Hematopoietic multipotent progenitor cell treated with erythropoietin and hydrocortisone succinate and interleukin-3 and kit ligand, for 15 days (in vitro differentiated cells): ENCODE measurements at regions not wholly inside any gene's neighbourhood (a gene's known extent, or its start where the extent isn't known, plus 50 kb on each side); places are given as distances from the start of the nearest gene placed in this dataset.
"Not testable (repeated sequence)": the region's sequence is repeated elsewhere in the genome, so short reads cannot be mapped to it uniquely, and the experiment has no call there.

Experiments
- DNase-seq: peaks from one replicate; pipeline ENCODE4 v3.0.0-alpha.2; 2015; ENCODE audit warnings: low spot score

DNA sequence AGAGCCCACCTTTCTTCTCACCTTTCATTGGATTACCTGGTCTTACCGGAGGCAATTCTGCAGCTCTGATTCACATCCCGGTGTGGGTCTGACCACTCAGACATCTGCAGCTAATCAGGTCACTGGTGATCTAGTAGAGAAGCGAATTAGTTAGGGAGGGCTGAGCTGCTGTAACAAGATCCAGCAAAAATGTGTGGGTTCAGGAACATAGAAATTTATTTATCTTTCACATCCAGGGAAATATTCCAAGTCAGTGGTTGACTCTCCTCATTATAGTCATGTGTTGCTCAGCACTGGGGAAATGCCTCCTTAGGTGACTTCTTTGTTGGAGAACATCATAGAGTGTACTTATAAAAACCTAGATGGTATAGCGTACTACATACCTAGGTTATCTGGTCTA lies 218.7 kb upstream of the PELI2 start:
- DNase-seq, result no peak

DNA sequence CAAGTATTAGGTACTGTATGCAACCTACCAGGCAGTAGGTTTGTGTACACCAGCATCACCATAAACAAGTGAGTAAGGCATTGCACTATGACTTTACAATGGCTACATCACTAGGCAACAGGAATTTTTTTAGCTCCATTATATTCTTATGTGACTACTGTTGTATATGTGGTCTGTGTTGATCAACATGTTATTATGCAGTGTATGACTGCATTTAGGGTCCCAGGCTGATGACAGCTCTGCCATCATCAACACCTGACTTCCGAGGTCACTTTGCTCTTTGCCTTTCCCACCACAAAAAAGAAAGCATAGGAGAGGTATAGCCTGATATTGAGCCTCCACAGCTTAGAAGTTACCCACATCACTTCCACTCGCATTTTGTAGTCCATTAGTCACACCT lies 217.5 kb upstream of the PELI2 start:
- DNase-seq, result no peak

DNA sequence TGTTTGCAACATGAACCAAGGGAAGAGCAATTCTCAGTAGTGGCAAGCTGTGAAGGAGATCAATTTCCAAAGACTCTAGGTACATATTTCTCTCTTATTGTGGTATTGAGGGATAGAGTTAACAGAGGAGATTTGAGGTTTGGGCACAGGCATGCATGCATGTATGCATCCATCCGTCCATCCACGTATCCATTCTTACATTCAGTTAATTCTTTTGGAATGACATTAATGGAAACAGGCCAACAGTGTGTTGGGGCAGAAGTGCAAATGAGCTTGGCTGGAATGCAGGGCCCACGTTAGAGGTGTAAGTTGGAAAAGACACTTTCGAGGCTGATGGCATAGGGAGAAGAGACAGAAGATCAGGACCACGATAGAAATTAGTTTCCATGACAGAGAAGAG lies 216.9 kb upstream of the PELI2 start:
- no peak for DNase-seq

DNA sequence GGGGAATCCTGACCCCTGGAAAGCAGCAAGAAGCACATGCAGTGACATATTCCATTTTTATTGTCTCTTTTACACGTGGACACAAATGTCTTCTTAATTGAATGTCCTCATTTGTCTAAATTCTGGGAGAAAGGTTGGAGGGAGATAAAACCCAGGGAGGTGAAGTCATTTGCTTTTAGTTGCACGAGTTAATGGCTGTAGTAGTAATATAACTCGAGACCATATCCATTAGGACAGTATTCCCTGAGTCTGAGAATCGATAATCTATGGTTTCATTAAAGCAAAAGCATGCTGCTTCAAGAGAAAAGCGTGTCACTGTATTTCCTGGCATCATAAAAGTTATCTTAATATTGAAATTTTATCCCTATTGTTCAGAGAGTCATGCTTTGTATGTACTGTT lies 216.0 kb upstream of the PELI2 start:
- DNase-seq, result no peak

DNA sequence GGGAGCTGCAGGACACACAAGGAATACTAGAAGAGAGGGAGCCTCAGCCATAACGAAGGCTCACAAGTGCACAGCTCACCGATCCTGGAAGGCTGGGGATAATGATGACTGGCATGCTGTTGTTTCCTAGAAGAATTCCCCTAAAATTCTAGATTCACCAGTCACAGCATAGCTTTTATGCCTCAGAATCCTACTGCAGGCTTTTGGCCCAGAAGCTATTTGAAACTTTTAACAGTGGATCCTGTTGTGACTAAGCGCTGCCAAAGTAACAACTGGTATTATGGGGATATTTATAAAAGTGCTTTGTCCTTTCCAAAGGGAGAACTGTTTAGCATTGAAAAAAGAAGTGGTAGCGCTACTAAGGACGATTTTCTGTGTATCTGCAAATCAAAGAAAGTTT lies 214.1 kb upstream of the PELI2 start:
- DNase-seq, result no peak

DNA sequence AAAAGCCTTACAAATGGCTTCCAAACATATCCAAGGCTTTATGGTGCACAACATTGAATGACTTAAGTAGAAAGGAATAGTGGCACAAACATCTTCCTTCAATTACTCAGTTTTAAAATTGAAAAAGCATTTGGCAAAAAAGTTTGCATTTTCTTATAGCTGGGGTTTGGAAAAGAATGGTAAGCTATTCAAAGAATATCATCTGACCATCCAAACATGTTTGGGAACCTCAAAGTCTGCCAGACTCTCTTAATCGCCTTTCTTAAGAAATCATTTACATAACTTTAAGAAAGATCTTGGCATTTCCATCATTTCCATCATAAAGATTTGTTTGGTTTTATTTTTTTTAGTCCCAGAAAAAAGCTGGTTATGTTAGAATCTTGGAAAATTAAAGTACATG lies 210.1 kb upstream of the PELI2 start:
- no peak for DNase-seq

DNA sequence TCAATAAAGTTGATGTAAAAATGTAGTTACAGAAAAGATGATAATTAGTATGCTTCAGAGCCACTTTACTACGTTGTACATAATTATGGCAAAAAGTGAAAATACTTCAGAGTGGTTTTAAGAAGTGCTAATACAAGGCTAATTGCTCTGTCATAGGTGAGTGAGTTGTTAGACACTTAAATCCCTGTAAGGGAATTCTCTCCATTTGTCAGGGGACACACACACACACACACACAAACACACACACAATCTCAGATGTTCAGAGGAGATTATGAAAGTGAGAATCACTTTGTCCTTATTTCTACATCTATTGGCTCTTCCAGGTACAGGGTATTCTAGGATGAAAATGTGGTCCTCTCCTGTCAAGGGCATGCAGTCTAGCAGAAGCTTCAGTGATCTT lies 208.3 kb upstream of the PELI2 start:
- DNase-seq, result no peak

DNA sequence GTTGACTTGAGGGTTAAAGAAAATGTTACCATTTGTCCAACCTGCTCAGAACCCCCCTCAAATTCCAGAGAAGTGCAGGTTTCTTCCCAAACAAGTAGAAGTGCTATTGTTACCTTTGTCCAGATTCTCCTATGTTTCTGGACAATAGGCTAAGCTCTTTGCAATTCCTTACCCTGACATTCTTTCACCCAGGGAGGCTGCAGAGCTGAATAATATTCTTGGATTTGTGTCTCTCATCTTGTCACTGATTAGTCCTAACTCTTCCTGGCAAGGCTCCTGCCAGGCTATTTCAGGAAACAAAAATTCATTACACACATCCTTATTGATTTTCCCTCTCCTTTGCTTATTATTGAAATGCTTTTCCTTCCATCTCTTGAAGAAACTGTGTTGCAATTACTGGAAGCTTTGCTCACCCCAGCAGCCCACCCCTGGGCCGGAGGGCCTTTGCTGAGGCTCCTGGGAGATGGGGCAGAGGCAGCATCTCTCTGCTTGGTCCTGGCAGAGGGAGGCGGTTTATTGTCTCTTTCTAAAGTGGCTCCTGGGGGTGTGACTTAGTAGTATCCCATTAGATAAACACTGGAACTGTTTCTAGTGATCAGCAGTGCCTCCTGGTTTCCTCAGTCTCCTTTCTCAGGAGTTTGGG lies 207.5 kb upstream of the PELI2 start:
- no peak for DNase-seq

DNA sequence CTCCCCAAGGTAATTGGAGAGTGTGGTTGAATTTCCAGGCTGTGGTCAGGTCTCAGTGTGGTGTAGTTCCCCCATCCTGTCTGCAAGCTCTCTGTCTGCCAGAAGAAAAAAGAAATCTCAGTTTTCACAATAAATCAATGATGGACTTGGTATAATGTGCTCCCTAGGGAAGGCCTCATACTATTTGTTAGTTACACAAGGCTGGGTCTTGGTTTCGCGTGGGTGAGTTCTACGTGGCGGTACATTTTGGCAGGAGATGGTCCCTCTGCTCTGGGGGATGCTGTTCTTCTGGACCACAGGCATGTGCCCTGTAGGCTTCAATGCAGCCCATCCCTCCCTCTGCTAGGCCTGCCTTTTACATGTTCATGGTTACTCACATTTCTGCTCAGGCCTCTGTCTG lies 206.4 kb upstream of the PELI2 start:
- no peak for DNase-seq

DNA sequence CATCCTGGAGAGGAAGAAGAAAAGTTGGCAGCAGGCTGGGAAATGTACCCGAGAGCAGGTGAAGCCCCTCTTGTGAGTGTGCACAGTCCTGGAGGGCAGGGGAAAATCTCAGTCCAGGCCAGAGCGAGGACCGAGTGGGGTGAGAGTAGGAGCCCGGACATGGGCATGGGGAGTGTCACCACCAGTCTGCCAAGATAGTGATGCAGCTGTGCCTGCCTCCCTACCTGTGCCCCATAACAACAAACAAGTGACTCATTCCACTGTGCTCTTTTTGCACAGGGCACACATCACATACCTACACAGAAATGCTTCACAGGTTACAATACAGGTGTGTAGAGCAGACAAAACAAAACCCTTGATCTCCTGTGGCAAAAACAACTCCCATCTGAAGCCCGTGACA lies 205.9 kb upstream of the PELI2 start:
- DNase-seq, result no peak

DNA sequence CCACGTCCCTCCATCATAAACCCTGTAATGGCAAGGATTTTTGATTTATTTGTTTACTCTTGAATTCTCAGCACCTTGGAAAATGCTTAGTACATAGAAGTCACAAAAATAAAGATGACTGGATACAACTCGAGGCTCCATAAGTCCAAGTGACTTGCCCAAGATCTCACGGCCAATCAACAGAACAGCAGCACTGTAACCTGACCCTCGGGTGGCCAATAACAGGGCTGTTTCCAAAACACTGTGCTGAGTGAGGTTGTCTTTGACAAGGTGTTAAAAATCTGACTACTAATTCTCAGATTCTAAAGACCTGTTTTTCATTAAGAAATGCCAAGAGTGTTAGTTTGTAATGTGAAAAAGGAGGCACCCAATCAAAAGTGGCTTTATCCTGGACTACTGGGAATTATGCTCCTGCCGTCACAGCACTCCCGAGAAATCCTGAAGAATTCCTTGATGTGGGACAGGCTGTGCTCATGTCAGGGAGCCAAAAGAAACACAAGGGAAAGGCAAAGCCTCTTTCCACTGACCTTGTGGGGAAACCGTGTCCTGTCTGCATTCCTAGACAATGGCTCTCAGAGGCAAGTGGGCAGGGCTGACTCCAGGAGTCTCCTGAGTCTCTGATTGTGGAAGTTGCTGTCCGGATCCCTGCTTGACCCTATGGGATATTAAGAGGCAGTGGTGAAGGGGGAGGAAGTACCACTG lies 204.7 kb upstream of the PELI2 start:
- no peak for DNase-seq

DNA sequence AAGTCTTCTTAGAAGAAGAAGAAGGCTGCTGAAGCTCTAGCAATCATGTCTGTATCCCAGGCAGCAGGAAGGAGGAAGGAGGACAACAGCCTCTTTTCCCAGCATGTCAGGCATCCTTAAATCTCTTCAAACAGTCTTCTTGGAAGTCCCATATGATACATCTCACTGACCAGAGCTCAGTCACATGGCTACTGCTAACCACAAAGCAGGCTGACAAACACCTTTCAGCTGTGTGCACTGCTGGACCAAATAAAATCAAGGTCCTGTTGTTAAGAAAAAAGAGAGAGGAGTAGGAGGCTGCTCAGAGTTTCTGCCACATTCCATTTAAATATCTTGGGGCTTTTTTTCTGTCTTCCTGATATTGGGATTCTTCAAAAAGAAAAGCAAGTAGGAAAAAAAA lies 203.4 kb upstream of the PELI2 start:
- DNase-seq, result no peak

DNA sequence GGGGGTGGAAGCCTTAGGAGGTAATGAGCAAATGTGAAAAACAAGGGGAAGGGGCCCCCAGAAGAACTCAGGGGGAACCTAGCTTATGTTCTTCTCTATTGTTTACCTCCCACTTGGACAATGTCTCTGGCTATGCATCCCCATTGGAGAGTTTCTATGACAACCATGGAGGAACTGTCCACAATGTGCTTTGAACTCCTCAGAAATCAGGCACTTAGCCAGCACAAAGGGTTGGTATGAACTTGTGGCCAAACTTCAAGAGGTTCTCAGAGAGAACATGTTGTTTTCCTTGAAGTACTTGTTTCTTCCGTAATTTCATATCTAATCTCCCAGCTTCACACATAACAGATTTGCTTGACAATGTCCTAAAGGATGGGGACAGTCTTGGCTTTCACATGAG lies 202.8 kb upstream of the PELI2 start:
- DNase-seq, result no peak

DNA sequence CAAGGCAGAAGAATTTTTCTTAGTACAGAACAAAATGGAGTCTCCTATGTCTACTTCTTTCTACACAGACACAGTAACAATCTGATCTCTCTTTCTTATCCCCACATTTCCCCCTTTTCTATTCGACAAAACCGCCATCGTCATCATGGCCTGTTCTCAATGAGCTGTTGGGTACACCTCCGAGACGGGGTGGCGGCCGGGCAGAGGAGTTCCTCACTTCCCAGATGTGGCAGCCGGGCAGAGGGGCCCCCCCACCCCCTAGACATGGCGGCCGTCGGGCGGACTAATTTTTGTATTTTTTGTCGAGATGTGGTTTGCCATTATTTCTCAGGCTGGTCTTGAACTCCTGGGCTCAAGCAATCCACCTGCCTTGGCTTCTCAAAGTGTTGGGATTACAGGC lies 198.4 kb upstream of the PELI2 start:
- DNase-seq, result not testable (repeated sequence)

DNA sequence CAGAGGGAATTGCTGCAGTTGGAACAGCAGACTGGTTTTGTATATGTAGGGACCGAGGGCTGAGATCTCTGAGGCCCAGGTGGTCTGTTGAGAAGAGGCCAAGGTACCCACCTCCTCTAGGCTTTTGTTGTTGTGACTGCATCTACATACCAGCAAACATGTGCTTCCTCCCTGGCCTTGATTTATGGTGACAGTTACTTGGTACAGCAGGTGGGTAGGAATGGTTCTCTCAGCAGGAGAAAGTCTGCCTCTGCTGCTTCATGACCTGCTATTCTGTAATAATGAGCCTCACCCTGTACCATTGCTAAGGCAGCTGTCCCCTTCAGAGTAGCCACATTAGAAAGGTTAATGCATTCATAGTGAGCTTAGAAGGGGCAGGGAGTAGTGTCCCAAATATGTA lies 196.7 kb upstream of the PELI2 start:
- DNase-seq, result no peak

DNA sequence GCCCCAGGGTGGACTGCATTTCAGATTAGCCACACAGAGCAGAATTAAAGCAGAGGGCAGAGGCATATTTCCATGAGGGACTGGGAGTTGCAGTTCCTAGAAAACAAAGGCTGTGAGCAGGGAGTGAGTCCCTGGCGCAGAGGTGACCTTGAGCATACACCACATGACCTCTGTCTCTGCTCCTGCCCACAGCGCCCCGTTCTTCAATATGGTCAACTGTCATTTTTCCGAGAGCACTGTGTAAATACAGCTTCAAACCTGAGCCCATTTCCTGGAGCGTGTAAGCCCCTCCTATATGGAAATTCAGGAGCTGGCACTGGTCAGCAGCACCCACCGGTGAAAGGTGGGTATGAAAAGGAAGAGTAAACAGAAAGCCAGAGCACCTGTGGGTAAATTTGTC lies 192.2 kb upstream of the PELI2 start:
- DNase-seq, result no peak

DNA sequence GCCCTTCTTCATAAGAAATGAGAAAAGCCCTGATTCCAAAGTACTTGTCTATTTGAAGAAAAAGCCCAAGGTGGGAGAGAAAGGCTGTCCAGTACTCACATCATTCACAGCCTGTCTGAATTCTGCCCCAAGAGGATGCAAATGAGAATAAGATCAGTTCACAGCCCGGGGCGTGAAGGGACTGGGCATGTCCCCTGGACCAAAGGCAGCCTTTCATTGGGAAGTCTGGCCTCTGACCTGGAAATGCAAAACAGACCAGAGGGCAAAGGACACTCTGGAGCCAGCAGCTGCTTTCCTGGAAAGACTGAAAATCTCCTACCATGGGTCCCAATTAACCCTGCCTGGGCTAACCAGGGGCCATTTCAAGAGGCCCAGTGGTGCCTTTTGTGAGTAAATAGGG lies 191.2 kb upstream of the PELI2 start:
- DNase-seq, result no peak

DNA sequence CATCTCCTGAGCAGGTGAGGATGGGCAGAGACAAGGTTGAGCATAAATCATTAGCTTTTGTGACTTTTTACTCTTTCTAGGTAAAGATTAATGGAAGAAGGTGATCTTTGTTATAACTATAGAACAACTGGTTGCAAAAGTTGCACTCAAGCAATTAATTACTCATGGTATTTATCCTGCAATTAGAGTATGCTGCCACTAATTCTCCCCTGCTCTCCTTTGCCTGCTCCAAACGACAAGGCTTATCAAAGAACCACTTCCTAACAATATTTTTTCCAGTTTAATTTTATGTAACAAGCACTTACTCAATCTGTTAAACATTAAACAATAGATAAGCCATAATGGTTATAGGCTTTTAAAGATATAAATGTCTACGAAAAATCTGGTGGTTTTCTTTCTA lies 189.9 kb upstream of the PELI2 start:
- DNase-seq, result no peak

DNA sequence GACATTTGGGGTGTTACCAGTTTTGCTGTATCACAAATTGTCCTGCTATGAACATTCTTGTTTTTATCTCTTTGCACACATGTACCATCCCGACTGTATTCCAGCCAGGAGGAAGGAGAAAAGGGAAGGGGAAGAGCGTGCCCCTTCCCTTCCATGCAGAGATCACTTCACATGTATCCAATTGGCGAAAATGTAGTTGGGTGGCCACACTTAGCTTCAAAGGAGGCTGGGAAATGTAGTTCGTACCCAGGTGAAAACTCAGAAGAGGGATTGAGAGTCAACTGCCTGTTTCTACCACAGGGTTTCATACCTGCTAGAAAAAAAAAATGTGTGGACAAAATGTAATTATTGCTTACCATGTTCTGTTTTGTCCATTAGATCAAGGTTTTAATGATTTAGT lies 189.1 kb upstream of the PELI2 start:
- no peak for DNase-seq

DNA sequence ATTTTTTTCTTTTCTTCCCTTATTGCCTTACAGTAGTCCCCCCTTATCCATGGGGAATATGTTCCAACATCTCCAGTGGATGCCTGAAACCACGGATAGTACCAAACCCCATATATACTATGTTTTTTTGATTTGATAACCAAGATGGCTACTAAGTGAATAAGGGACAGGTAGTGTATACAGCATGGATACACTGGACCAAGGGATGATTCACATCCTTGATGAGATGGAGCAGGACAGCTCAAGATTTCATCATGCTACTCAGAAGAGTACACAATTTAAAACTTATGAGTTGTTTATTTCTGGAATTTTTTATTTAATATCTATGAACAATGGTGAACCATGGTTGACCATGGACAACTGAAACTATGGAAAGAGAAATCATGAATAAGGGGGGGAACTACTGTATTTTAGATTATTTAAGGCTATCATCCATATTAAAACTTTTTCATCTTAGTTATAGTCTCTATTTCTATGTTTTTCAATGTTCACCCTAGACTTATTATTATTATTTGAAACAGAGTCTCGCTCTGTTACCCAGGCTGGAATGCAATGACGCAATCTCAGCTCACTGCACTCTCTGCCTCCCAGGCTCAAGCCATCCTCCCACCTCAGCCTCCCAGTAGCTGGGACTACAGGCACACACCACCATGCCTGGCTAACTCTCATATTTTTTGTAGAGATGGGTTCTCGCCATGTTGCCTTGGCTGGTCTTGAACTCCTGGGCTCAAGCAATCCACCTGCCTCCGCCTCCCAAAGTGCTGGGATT lies 188.0 kb upstream of the PELI2 start:
- DNase-seq, result no peak

DNA sequence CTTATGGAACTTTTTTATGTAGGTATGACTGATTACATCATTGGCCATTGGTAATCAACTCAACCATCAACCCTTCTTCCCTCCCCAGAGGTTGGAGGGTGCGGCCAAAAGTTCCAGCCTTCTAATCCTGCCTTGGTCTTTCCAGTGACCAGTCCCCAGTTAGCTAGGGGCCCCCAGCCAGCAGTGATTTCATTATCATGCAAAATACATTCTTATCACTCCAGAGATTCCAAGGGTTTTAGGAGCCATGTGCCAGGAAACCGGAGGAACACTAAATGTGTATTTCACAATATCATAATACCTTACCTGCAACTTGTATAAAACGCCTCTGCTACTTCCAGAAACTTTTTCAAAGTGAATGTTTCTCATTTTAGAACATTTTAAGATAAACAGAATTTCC lies 181.5 kb upstream of the PELI2 start:
- no peak for DNase-seq

DNA sequence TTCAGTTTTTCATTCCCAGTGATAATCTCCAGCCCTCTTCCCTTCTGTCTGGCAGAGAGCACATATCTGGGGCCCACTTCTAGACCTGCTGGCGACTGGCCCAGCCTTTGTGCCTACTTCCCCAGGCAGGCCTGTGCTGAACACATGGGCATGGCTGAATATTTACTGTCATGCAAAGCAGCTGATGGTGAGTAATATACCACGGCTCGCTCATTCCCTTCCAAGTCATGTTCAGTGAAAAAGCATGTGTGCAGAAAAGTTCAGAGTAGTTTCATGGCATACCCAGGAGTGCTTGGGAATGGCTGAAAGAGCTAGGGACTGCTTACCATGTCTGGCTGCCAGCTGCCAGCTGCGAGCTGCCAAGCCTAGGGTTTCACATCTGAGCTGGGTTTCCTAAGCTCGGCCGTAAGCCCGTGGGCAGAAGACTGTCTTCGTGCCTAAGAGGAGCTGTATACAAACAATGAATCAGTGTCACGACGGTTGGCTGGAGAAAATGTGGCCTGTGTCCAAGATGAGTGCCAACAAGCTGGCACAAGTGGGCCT lies 179.9 kb upstream of the PELI2 start:
- no peak for DNase-seq

DNA sequence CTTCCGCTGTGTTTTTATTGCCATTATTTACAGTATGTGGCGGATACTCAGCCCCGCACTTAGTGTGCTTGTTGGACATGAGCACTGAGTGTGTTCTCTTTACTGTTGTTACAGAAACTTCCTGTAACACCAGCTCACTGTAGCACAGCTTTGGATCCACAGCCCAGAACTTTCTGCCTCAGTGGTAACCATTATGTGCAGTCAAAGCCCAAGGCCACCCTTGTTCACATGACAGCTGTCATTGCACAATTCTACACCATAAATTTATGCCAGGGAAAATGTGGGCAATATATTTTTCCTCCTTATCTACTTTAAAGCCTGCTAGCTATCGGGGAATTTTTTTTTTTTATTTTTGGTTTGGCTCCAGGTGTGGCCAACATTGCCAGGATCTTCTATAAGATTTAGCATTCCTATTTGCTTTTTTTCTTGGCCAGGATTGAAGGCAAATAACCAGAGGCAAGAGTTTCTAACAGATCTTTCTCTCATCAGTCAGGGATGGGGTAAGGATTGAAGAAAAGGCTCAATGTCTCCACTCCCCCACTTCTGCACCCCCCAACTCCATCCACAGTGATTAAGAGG lies 176.0 kb upstream of the PELI2 start:
- no peak for DNase-seq
